ENCODE measurements at regions not wholly inside any gene's neighbourhood (a gene's known extent, or its start where the extent isn't known, plus 50 kb on each side); places are given as distances from the start of the nearest gene placed in this dataset.

DNA sequence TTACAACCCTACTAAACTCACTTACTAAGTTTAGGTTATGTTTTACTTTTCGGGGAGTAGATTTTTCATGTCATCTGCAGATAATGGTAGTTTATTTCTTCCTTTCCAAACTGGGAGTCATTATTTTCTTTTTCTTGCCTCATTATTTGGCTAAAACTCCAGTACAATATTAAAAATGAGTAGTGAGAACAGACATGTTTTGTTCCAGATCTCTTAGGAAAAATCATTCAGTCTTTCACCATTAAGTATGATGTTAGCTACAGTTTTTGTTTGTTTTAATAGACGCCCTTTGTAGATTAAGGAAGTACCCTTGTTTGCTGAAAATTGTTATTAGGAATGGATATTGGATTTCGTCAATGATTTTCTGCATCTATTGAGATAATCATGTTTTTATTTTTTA is 472.0 kb upstream of the PAPPA start:
- TF ChIP-seq, protein P1, sequence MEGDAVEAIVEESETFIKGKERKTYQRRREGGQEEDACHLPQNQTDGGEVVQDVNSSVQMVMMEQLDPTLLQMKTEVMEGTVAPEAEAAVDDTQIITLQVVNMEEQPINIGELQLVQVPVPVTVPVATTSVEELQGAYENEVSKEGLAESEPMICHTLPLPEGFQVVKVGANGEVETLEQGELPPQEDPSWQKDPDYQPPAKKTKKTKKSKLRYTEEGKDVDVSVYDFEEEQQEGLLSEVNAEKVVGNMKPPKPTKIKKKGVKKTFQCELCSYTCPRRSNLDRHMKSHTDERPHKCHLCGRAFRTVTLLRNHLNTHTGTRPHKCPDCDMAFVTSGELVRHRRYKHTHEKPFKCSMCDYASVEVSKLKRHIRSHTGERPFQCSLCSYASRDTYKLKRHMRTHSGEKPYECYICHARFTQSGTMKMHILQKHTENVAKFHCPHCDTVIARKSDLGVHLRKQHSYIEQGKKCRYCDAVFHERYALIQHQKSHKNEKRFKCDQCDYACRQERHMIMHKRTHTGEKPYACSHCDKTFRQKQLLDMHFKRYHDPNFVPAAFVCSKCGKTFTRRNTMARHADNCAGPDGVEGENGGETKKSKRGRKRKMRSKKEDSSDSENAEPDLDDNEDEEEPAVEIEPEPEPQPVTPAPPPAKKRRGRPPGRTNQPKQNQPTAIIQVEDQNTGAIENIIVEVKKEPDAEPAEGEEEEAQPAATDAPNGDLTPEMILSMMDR (IDR thresholded peaks at IDR 0.05): no peak
- TF ChIP-seq, protein P2, sequence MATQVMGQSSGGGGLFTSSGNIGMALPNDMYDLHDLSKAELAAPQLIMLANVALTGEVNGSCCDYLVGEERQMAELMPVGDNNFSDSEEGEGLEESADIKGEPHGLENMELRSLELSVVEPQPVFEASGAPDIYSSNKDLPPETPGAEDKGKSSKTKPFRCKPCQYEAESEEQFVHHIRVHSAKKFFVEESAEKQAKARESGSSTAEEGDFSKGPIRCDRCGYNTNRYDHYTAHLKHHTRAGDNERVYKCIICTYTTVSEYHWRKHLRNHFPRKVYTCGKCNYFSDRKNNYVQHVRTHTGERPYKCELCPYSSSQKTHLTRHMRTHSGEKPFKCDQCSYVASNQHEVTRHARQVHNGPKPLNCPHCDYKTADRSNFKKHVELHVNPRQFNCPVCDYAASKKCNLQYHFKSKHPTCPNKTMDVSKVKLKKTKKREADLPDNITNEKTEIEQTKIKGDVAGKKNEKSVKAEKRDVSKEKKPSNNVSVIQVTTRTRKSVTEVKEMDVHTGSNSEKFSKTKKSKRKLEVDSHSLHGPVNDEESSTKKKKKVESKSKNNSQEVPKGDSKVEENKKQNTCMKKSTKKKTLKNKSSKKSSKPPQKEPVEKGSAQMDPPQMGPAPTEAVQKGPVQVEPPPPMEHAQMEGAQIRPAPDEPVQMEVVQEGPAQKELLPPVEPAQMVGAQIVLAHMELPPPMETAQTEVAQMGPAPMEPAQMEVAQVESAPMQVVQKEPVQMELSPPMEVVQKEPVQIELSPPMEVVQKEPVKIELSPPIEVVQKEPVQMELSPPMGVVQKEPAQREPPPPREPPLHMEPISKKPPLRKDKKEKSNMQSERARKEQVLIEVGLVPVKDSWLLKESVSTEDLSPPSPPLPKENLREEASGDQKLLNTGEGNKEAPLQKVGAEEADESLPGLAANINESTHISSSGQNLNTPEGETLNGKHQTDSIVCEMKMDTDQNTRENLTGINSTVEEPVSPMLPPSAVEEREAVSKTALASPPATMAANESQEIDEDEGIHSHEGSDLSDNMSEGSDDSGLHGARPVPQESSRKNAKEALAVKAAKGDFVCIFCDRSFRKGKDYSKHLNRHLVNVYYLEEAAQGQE (IDR thresholded peaks at IDR 0.05; ENCODE audit: insufficient read depth in 1 of 2, low read depth in 2 of 2, low read length in 1 of 2): no peak
- TF ChIP-seq POLR2AphosphoS5 (IDR thresholded peaks at IDR 0.05; ENCODE audit: low read depth, low read length): no peak
- no peak for TF ChIP-seq SIN3A (IDR thresholded peaks at IDR 0.05; ENCODE audit: borderline replicate concordance, insufficient read depth, low read depth, low read length)
- no peak for TF ChIP-seq TCF7L2 (IDR thresholded peaks at IDR 0.05; ENCODE audit: low read depth, low read length)
